A673 (cell line): ENCODE measurements at regions not wholly inside any gene's neighbourhood (a gene's known extent, or its start where the extent isn't known, plus 50 kb on each side); places are given as distances from the start of the nearest gene placed in this dataset.

ENCODE experiments used
- BruUV-seq: library from RNA; stranded (reverse); fragments of 400-500 nt; replicated peaks from 2 replicates; lab custom pipeline; 2021; lab: Mats Ljungman, UMichigan
- CTCF ChIA-PET: fragments of 300-600 bp; sonication (Branson Sonifier 250); formaldehyde crosslinking; loops from one replicate; lab custom pipeline; 2022; ENCODE audit warnings: antibody characterized with exemption; lab: Charles Lee
- POLR2A ChIA-PET: fragments of 300-600 bp; sonication (Branson Sonifier 250); formaldehyde crosslinking; loops from one replicate; lab custom pipeline; 2022; ENCODE audit warnings: antibody characterized with exemption; ENCODE audit not compliant: low non-redundant PET; lab: Charles Lee
- DNase-seq: peaks from one replicate; pipeline ENCODE4 v3.0.0-alpha.2; 2015; ENCODE audit warnings: low spot score
- H3K27ac ChIP-seq: fragments of 200-600 bp; sonication (generic); 2 replicates; pipeline ENCODE4 v1.5.1; 2016; ENCODE audit warnings: mixed run types, low read depth, mild to moderate bottlenecking, mixed read lengths, antibody characterized with exemption, low read length; ENCODE audit not compliant: poor library complexity, severe bottlenecking
- H3K27me3 ChIP-seq: fragments of 200-600 bp; sonication (generic); replicated peaks from 2 replicates; pipeline ENCODE4 v1.6.1; 2017; ENCODE audit warnings: mixed run types, low read depth, mild to moderate bottlenecking, mixed read lengths, antibody characterized with exemption, low read length; ENCODE audit not compliant: insufficient read depth, poor library complexity
- H3K36me3 ChIP-seq: fragments of 200-600 bp; sonication (generic); 2 replicates; pipeline ENCODE4 v1.6.1; 2016; ENCODE audit warnings: mixed run types, mild to moderate bottlenecking, mixed read lengths, antibody characterized with exemption, low read length; ENCODE audit not compliant: insufficient read depth, poor library complexity, severe bottlenecking
- H3K4me1 ChIP-seq: fragments of 200-600 bp; sonication (generic); 2 replicates; pipeline ENCODE4 v1.6.1; 2017; ENCODE audit warnings: mixed run types, mild to moderate bottlenecking, mixed read lengths, antibody characterized with exemption, low read length; ENCODE audit not compliant: insufficient read depth, poor library complexity, severe bottlenecking
- H3K4me3 ChIP-seq: fragments of 200-600 bp; sonication (generic); 2 replicates; pipeline ENCODE4 v1.5.1; 2016; ENCODE audit warnings: low read depth, mixed run types, mild to moderate bottlenecking, mixed read lengths, low read length; ENCODE audit not compliant: poor library complexity, severe bottlenecking
- H3K9me3 ChIP-seq: fragments of 200-600 bp; sonication (generic); 2 replicates; pipeline ENCODE4 v1.6.1; 2016; ENCODE audit warnings: mixed run types, low read depth, mild to moderate bottlenecking, mixed read lengths, antibody characterized with exemption, low read length; ENCODE audit not compliant: poor library complexity, severe bottlenecking
- EZH2 ChIP-seq: fragments of 200-600 bp; sonication (generic); IDR thresholded peaks from 2 replicates; pipeline ENCODE4 v1.6.1; 2017; ENCODE audit warnings: borderline replicate concordance, low read depth, mild to moderate bottlenecking, mixed read lengths, antibody characterized with exemption, low read length; ENCODE audit not compliant: poor library complexity, severe bottlenecking
- intact Hi-C: fragments of 100-400 bp; cut with micrococcal nuclease; formaldehyde crosslinking; loops from one replicate; pipeline ENCODE4 v1.10.0; 2022; ENCODE audit not compliant: unreplicated experiment
- TF ChIP-seq, protein P1 (sequence below): fragments of 300-800, 200-600 bp; sonication (generic); conservative IDR thresholded peaks from 2 replicates; pipeline ENCODE4 v1.5.1; 2017; ENCODE audit warnings: low read depth, mild to moderate bottlenecking, antibody characterized with exemption, low read length, moderate library complexity, mixed read lengths

DNA sequence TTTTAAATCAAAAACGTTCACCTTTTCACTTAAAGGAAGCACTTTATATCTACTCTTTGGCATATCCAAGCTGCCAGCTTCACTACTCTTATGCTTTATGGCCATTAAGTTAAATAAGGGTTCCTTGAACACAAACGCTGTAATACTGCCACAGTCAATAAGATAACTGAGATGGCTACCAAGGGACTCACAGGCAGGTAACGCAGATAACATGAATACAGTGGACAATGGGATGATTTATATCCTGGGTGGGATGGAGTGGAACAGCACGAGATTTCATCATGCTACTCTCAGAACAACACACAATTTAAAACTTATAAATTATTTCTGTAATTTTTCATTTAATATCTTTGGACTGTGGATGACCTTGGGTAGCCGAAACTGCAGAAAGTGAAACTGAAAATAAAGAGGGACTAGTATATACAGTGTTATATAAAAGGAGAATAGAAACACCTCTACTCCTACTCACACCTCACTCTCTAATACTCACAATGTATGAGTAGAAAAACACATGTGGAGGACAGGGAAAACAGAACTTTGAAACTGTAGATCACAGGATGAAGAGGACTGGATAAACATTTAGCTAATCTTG is 367.3 kb downstream of the C12orf50 start:
- H3K36me3 ChIP-seq: no peaks in the 10 kb centered on the region
- H3K4me1 ChIP-seq: no peaks in the 10 kb centered on the region
- CTCF ChIA-PET: no interaction called here
- no peak overlapping the region for H3K27ac ChIP-seq
- H3K9me3 ChIP-seq: no peaks in the 10 kb centered on the region
- intact Hi-C loops: loop anchor here (10.0 kb wide), 1 partner anchor 317 kb away; no protein-coding TSS in a partner anchor
- no peak for TF ChIP-seq EZH2
- POLR2A ChIA-PET: no interaction called here
- no peak for DNase-seq
- no peaks in the 10 kb centered on the region for H3K27me3 ChIP-seq
- H3K4me3 ChIP-seq: no peak overlapping the region
- no TSS peak for BruUV-seq

DNA sequence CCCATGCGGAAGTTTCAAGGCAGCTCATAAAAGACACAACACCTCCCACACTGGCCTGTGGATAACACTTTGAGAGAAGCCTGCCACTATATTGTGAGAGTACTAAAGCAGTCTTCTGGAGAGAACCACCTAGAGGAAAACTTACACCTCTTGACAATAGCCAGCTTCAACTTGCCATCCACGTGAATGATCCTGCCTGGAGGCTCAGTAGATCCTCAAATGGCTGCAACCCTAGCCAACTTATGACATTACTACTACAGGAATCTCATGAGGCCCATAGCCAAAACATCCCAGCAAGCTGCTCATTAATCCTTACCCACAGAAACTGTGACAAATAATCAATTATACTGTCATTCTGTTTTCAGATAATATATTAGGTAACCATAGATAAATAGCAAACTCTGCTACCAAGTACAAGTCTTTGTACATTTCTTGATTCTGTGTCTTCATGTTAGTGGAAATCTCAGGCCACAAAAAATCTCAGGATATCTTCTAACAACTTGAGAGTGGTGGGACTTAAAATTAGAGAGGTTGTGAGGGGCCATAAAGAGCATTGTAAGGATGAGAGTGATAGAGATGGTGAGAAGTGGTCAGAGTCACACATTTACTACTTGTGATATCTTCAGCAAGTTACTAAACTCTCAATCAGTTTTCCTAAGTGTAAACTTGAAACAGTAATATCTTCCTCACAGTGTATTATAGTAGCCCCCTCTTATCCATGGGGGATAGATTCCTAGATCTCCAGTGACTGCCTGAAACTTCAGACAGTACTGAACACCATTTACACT is 368.0 kb downstream of the C12orf50 start:
- Histone ChIP-seq H3K27ac (no peak overlapping the region), H3K4me3 (no peak overlapping the region), H3K27me3 (no peaks in the 10 kb centered on the region), H3K4me1 (no peaks in the 10 kb centered on the region), H3K36me3 (no peaks in the 10 kb centered on the region), H3K9me3 (no peaks in the 10 kb centered on the region)
- POLR2A ChIA-PET: no interaction called here
- CTCF ChIA-PET: no interaction called here
- DNase-seq: no peak
- no TSS peak for BruUV-seq
- intact Hi-C loops: loop anchor here (10.0 kb wide), 1 partner anchor 316 kb away; no protein-coding TSS in a partner anchor
- TF ChIP-seq EZH2: no peak
- TF ChIP-seq, protein P1, sequence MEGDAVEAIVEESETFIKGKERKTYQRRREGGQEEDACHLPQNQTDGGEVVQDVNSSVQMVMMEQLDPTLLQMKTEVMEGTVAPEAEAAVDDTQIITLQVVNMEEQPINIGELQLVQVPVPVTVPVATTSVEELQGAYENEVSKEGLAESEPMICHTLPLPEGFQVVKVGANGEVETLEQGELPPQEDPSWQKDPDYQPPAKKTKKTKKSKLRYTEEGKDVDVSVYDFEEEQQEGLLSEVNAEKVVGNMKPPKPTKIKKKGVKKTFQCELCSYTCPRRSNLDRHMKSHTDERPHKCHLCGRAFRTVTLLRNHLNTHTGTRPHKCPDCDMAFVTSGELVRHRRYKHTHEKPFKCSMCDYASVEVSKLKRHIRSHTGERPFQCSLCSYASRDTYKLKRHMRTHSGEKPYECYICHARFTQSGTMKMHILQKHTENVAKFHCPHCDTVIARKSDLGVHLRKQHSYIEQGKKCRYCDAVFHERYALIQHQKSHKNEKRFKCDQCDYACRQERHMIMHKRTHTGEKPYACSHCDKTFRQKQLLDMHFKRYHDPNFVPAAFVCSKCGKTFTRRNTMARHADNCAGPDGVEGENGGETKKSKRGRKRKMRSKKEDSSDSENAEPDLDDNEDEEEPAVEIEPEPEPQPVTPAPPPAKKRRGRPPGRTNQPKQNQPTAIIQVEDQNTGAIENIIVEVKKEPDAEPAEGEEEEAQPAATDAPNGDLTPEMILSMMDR: no peak

DNA sequence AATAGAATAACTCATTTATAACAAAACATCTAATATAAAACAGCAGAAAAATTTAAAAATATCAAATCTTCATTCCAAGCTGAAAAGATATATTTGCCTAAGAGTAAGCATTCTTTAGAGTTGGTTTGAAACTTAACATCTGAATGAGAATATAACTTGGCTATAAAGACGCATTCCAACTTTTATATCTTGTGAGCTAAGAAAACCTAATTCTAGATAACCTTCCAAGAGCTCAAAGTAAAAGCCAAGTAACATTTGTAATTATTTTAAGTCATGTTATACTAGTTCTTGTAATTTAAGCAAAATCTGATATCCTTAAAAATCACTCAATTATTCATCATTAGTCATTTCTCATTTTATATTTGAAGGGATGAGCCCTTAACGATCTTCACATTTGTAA is 368.9 kb downstream of the C12orf50 start:
- CTCF ChIA-PET: no interaction called here
- no peak overlapping the region for H3K4me3 ChIP-seq
- no peak overlapping the region for H3K27ac ChIP-seq
- H3K9me3 ChIP-seq: no peaks in the 10 kb centered on the region
- POLR2A ChIA-PET: no interaction called here
- intact Hi-C loops: loop anchor here (10.0 kb wide), 1 partner anchor 315 kb away; no protein-coding TSS in a partner anchor
- no peaks in the 10 kb centered on the region for H3K27me3 ChIP-seq
- no peaks in the 10 kb centered on the region for H3K36me3 ChIP-seq
- BruUV-seq: no TSS peak
- no peaks in the 10 kb centered on the region for H3K4me1 ChIP-seq
- TF ChIP-seq EZH2: no peak
- TF ChIP-seq, protein P1: no peak
- no peak for DNase-seq
